Hepatocyte (in vitro differentiated cells): ENCODE measurements at regions not wholly inside any gene's neighbourhood (a gene's known extent, or its start where the extent isn't known, plus 50 kb on each side); places are given as distances from the start of the nearest gene placed in this dataset.

Experiments used
- DNase-seq: peaks from one replicate; pipeline ENCODE4 v3.0.0-alpha.2; 2016; ENCODE audit warnings: low spot score
- H2AFZ ChIP-seq: fragments of 200-600 bp; sonication (generic); 2 replicates; pipeline ENCODE4 v1.6.0; 2016; ENCODE audit warnings: antibody characterized with exemption, mild to moderate bottlenecking
- H3K27ac ChIP-seq: fragments of 200-600 bp; sonication (generic); 2 replicates; pipeline ENCODE4 v1.5.1; 2016; ENCODE audit warnings: mild to moderate bottlenecking
- H3K27me3 ChIP-seq: fragments of 200-600 bp; sonication (generic); 2 replicates; pipeline ENCODE4 v1.6.1; 2016
- H3K36me3 ChIP-seq: fragments of 200-600 bp; sonication (generic); replicated peaks from 2 replicates; pipeline ENCODE4 v1.5.1; 2016; ENCODE audit warnings: low read depth; ENCODE audit not compliant: insufficient read depth
- H3K4me1 ChIP-seq: fragments of 200-600 bp; sonication (generic); 2 replicates; pipeline ENCODE4 v1.5.1; 2016; ENCODE audit warnings: mild to moderate bottlenecking, moderate library complexity; ENCODE audit not compliant: insufficient read depth
- H3K4me2 ChIP-seq: fragments of 200-600 bp; sonication (generic); 2 replicates; pipeline ENCODE4 v1.6.0; 2016
- H3K4me3 ChIP-seq: fragments of 200-600 bp; sonication (generic); 2 replicates; pipeline ENCODE4 v1.5.1; 2016; ENCODE audit warnings: mild to moderate bottlenecking
- H3K79me2 ChIP-seq: fragments of 200-600 bp; sonication (generic); 2 replicates; pipeline ENCODE4 v1.6.0; 2017; ENCODE audit warnings: mild to moderate bottlenecking
- H3K9me2 ChIP-seq: fragments of 200-600 bp; sonication (generic); replicated peaks from 2 replicates; pipeline ENCODE4 v1.6.0; 2017; ENCODE audit warnings: mild to moderate bottlenecking; ENCODE audit not compliant: insufficient read depth
- H3K9me3 ChIP-seq: fragments of 200-600 bp; sonication (generic); 2 replicates; pipeline ENCODE4 v1.5.1; 2016; ENCODE audit warnings: low read depth, mild to moderate bottlenecking
- H4K20me1 ChIP-seq: fragments of 200-600 bp; sonication (generic); 2 replicates; pipeline ENCODE4 v1.6.0; 2016; ENCODE audit warnings: mild to moderate bottlenecking; ENCODE audit not compliant: insufficient read depth, poor library complexity, severe bottlenecking
- CTCF ChIP-seq: fragments of 200-600 bp; sonication (generic); IDR thresholded peaks from 2 replicates; pipeline ENCODE4 v1.5.1; 2016; ENCODE audit warnings: antibody characterized with exemption, mild to moderate bottlenecking; ENCODE audit not compliant: poor library complexity
- EZH2 ChIP-seq: fragments of 200-600 bp; sonication (generic); IDR thresholded peaks from 2 replicates; pipeline ENCODE4 v1.6.1; 2016; ENCODE audit warnings: antibody characterized with exemption, mild to moderate bottlenecking, borderline replicate concordance
- EZH2phosphoT487 ChIP-seq: fragments of 200-600 bp; sonication (generic); IDR thresholded peaks from one replicate; pipeline ENCODE4 v1.6.1; 2018; ENCODE audit warnings: antibody characterized with exemption, mild to moderate bottlenecking, low read depth, moderate library complexity; ENCODE audit not compliant: unreplicated experiment, severe bottlenecking
- WGBS: methylation state at CpG from one replicate; pipeline ENCODE4 v1.1.6; 2016; ENCODE audit warnings: low lambda C conversion rate; ENCODE audit errors: missing lambda C conversion rate; 5-methylcytosine and 5-hydroxymethylcytosine counted together

DNA sequence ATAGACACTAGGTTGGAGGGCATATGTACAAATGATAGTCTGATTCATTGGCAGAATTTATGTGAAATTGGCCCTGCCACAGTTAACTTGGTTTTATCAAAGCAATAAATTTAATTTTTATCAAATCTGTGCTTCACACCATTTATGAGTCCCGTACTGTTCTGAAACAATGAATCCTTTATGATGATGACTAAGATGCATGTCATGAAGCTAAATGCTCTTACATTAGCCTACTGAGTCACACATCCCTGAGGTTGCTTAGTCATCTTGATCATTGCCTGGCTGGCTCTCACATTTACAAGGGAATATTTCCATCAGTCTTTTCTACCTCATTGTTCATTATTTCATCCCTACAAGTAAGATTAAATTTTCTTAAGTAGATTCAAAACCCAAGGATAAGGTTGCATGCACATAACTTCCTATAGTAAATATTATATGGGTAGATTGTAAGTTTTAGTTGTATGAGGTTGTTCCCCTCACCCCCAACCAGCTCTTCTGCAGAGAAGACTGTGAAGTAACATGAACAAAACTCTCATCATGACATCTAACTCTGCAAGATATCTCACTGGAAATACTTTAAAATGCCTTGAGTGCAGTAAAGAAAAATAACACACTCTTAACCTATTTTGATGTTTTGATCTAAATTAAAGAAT is 170.7 kb downstream of the CYB561 start:
- no peak overlapping the region for H3K27ac ChIP-seq

DNA sequence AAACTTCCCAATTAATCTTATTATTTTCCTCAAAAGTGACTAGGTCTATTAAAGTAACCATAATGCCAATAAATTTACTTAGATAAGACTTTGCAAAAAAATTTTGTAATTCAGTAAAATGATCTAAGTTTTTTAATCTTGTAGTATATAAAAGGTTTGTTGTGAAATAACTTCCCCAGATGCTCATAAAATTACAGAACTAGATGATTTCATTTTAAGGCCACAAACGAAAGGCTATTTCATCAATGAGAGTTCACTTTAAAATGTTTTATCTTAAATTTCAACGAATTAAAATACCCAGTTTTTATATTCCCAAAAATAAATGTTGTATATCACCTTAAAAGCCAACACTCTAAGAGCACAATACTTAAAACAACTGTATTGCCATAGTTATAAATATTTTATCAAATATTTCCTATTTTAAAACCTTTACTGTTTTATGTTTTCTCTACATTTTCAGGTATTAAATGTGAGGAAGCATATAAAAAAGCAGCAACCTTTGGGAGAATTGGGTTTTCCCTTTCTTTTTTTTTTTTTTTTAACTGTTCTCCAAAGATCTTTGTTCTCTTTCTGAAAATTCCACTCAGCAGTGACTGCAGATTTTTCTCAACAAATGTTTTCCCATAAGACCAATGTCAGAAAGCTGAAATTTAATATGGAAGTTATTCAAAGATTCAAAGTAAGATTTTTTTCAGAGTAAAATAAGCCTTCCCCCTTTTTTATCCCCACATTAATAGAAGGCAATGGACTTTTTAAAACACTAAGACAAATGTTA is 169.9 kb downstream of the CYB561 start:
- H2AFZ ChIP-seq = no peak overlapping the region
- no peak overlapping the region for H3K27ac ChIP-seq
- no peaks in the 10 kb centered on the region for H3K9me3 ChIP-seq

More for the DNA sequence above, 170.7 kb downstream of the CYB561 start:
- H3K4me3 ChIP-seq = no peak overlapping the region
- WGBS = 53% methylated on average over 1 of the region's 1 CpG
- H4K20me1 ChIP-seq = no peaks in the 10 kb centered on the region
- no peaks in the 10 kb centered on the region for H3K79me2 ChIP-seq
- no peak overlapping the region for H2AFZ ChIP-seq
- H3K9me2 ChIP-seq = no peaks in the 10 kb centered on the region
- no peaks in the 10 kb centered on the region for H3K4me1 ChIP-seq
- no peaks in the 10 kb centered on the region for H3K36me3 ChIP-seq
- H3K4me2 ChIP-seq = no peak overlapping the region
- DNase-seq = peak; percentile 35
- TF ChIP-seq EZH2phosphoT487 (no peak), CTCF (no peak), EZH2 (no peak)
- H3K27me3 ChIP-seq = no peaks in the 10 kb centered on the region
- H3K9me3 ChIP-seq = no peaks in the 10 kb centered on the region

DNA sequence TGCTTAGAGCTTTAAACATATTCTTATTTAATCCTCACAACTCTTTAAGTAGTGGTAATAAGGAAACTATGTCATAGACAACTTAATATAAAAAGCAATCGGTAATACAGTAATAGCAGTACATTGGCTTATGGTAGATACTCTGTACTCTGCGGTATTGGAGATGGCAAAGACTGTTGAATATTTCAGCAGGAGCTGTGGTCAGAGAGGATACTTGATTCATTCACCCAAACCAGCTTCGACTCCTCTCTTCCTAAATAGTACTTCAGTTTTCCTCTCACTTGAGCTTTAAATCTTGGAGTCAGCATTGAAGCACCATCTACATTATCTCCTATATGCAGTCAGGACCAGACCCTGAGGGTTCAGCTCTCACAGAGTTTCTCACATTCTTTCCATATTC is 169.3 kb downstream of the CYB561 start:
- WGBS = 90% methylated on average over 3 of the region's 3 CpGs
- Histone ChIP-seq H3K27ac (no peak overlapping the region), H3K4me2 (no peak overlapping the region)

More for the DNA sequence above, 169.9 kb downstream of the CYB561 start:
- no peaks in the 10 kb centered on the region for H3K36me3 ChIP-seq
- no peak for TF ChIP-seq EZH2
- no peak for TF ChIP-seq CTCF
- no peak for TF ChIP-seq EZH2phosphoT487
- H3K4me2 ChIP-seq = no peak overlapping the region
- H3K9me2 ChIP-seq = no peaks in the 10 kb centered on the region
- no peaks in the 10 kb centered on the region for H3K27me3 ChIP-seq
- H3K79me2 ChIP-seq = no peaks in the 10 kb centered on the region
- H3K4me1 ChIP-seq = no peaks in the 10 kb centered on the region
- no peak overlapping the region for H3K4me3 ChIP-seq
- DNase-seq = no peak
- WGBS = 86% methylated on average over 2 of the region's 2 CpGs
- no peaks in the 10 kb centered on the region for H4K20me1 ChIP-seq

More for the DNA sequence above, 169.3 kb downstream of the CYB561 start:
- Histone ChIP-seq H3K79me2 (no peaks in the 10 kb centered on the region), H3K9me3 (no peaks in the 10 kb centered on the region), H2AFZ (no peak overlapping the region), H3K36me3 (no peaks in the 10 kb centered on the region), H4K20me1 (no peaks in the 10 kb centered on the region), H3K27me3 (no peaks in the 10 kb centered on the region), H3K9me2 (no peaks in the 10 kb centered on the region), H3K4me1 (no peaks in the 10 kb centered on the region), H3K4me3 (no peak overlapping the region)
- no peak for TF ChIP-seq CTCF
- no peak for TF ChIP-seq EZH2
- no peak for TF ChIP-seq EZH2phosphoT487
- no peak for DNase-seq
